Glutamatergic neuron (in vitro differentiated cells): ENCODE measurements at regions not wholly inside any gene's neighbourhood (a gene's known extent, or its start where the extent isn't known, plus 50 kb on each side); places are given as distances from the start of the nearest gene placed in this dataset.

Experiments used
- DNase-seq: peaks from one replicate; pipeline ENCODE4 v3.0.0; 2022
- H3K27ac Mint-ChIP-seq: one replicate; pipeline ENCODE4 v1.8.0; 2020; ENCODE audit warnings: mild to moderate bottlenecking, mixed read lengths, inconsistent platforms; ENCODE audit not compliant: unreplicated experiment
- H3K27me3 Mint-ChIP-seq: one replicate; pipeline ENCODE4 v1.8.0; 2020; ENCODE audit warnings: mild to moderate bottlenecking, moderate library complexity, mixed read lengths, inconsistent platforms; ENCODE audit not compliant: unreplicated experiment
- H3K36me3 Mint-ChIP-seq: one replicate; pipeline ENCODE4 v1.8.0; 2020; ENCODE audit warnings: mild to moderate bottlenecking, mixed read lengths, inconsistent platforms; ENCODE audit not compliant: unreplicated experiment
- H3K4me1 Mint-ChIP-seq: one replicate; pipeline ENCODE4 v1.8.0; 2020; ENCODE audit warnings: mild to moderate bottlenecking, low read depth, mixed read lengths, inconsistent platforms; ENCODE audit not compliant: unreplicated experiment
- H3K4me3 Mint-ChIP-seq: one replicate; pipeline ENCODE4 v1.8.0; 2020; ENCODE audit warnings: mild to moderate bottlenecking, mixed read lengths, inconsistent platforms; ENCODE audit not compliant: unreplicated experiment
- H3K9me3 Mint-ChIP-seq: one replicate; pipeline ENCODE4 v1.8.0; 2020; ENCODE audit warnings: mild to moderate bottlenecking, moderate library complexity, mixed read lengths, inconsistent platforms; ENCODE audit not compliant: unreplicated experiment
- CTCF ChIP-seq: fragments of 200-600 bp; sonication (generic); IDR thresholded peaks from one replicate; pipeline ENCODE4 v1.5.0; 2021; ENCODE audit not compliant: partially characterized antibody, unreplicated experiment

GRCh38 chr7:115754226-115754625 is 276.3 kb downstream of the TFEC start:
- H3K4me3 Mint-ChIP-seq = no peak overlapping the region
- H3K27ac Mint-ChIP-seq = no peak overlapping the region
- no peaks in the 10 kb centered on the region for H3K36me3 Mint-ChIP-seq
- no peaks in the 10 kb centered on the region for H3K9me3 Mint-ChIP-seq
- DNase-seq = no peak
- no peaks in the 10 kb centered on the region for H3K4me1 Mint-ChIP-seq
- no peak for TF ChIP-seq CTCF
- no peaks in the 10 kb centered on the region for H3K27me3 Mint-ChIP-seq

- Mint-ChIP-seq H3K27ac (no peak overlapping the region), H3K9me3 (no peaks in the 10 kb centered on the region), H3K4me1 (no peaks in the 10 kb centered on the region), H3K36me3 (no peaks in the 10 kb centered on the region), H3K4me3 (no peak overlapping the region), H3K27me3 (no peaks in the 10 kb centered on the region)
- no peak for TF ChIP-seq CTCF
- no peak for DNase-seq
Measured at GRCh38 chr7:115749924-115750323, 280.6 kb downstream of the TFEC start.

GRCh38 chr7:115748123-115748738 is 282.3 kb downstream of the TFEC start:
- Mint-ChIP-seq H3K9me3 (no peaks in the 10 kb centered on the region), H3K27me3 (no peaks in the 10 kb centered on the region), H3K4me3 (no peak overlapping the region), H3K4me1 (no peaks in the 10 kb centered on the region), H3K36me3 (no peaks in the 10 kb centered on the region), H3K27ac (no peak overlapping the region)
- no peak for DNase-seq
- no peak for TF ChIP-seq CTCF

GRCh38 chr7:115747174-115747573 is 283.4 kb downstream of the TFEC start:
- no peak for DNase-seq
- no peaks in the 10 kb centered on the region for H3K36me3 Mint-ChIP-seq
- TF ChIP-seq CTCF = no peak
- H3K27ac Mint-ChIP-seq = no peak overlapping the region
- no peak overlapping the region for H3K4me3 Mint-ChIP-seq
- no peaks in the 10 kb centered on the region for H3K4me1 Mint-ChIP-seq
- H3K9me3 Mint-ChIP-seq = no peaks in the 10 kb centered on the region
- H3K27me3 Mint-ChIP-seq = no peaks in the 10 kb centered on the region

GRCh38 chr7:115740043-115740442 is 290.5 kb downstream of the TFEC start:
- Mint-ChIP-seq H3K27me3 (no peaks in the 10 kb centered on the region), H3K4me1 (no peaks in the 10 kb centered on the region)

More at GRCh38 chr7:115740043-115740442, 290.5 kb downstream of the TFEC start:
- no peaks in the 10 kb centered on the region for H3K9me3 Mint-ChIP-seq
- no peak for TF ChIP-seq CTCF
- H3K27ac Mint-ChIP-seq = no peak overlapping the region
- H3K4me3 Mint-ChIP-seq = no peak overlapping the region
- no peaks in the 10 kb centered on the region for H3K36me3 Mint-ChIP-seq
- no peak for DNase-seq
